ENCODE measurements at regions not wholly inside any gene's neighbourhood (a gene's known extent, or its start where the extent isn't known, plus 50 kb on each side); places are given as distances from the start of the nearest gene placed in this dataset.

DNA sequence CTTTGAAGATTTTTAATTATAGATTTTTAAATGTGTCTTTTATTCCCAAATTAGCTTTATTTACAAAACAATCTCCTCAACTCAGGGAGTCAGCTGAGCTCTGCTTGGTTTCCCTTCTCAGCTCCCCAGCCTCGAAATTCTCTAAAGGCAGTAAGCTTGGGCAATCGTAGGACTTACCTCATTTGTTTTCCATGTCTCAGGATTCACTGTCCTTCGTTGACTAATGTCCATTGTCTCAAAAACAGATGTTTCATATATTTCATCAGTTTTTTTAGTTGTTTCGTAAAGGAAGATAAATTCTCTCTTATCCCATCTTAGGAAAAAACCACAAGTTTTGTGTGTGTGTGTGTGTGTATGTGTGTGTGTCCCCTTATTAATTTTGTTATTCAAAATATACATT lies 102.2 kb upstream of the ADGRF1 start:
- WGBS (ENCODE audit: insufficient coverage, low coverage, missing lambda C conversion rate), result 31% methylated on average over 4 of the region's 4 CpGs
- in situ Hi-C loops (cut with MboI), result no loop called here
- POLR2A ChIA-PET, result interaction anchor here (1.2 to 1.3 kb wide), 2 partner anchors 10 to 19 kb away, joined by 3 read pairs; no protein-coding TSS in a partner anchor

DNA sequence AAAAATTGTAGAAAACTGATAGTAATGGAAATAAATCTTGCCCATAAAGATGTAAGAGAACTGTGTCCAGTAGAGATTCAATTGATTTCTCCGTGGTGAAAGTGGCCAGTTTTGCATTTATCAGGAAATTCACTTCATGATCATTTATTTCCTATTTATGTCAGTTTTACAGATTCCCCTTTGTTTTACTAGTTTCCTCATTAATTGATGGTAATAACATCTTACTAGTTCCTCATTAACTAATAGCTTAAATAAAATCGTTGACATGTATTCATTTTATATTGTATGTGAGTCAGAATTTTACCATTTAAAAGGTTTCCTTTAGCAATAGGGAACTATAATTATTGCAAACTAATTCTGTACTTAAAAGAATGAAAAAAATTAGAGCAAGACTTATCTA lies 99.8 kb upstream of the ADGRF1 start:
- Histone ChIP-seq H3K4me1 (replicated peaks in 1 of 2; ENCODE audit: control insufficient read depth in 2 of 2, insufficient read depth in 2 of 2, low read length in 2 of 2) (peaks cover 0 to 6% of the 10 kb centered on the region in 2 experiments; a peak in 3 of 5 replicates), H2AFZ (ENCODE audit: low read depth, low read length) (no peak overlapping the region), H3K4me3 (no peak overlapping the region), H3K79me2 (ENCODE audit: control insufficient read depth, insufficient read depth, low read length) (no peaks in the 10 kb centered on the region), H3K27me3 (ENCODE audit: control insufficient read depth in 2 of 2, insufficient read depth in 2 of 2, low read length in 2 of 2) (no peaks in the 10 kb centered on the region), H3K36me3 (ENCODE audit: control insufficient read depth, insufficient read depth, low read length) (no peaks in the 10 kb centered on the region), H3K4me2 (ENCODE audit: insufficient read depth, low read length) (no peak overlapping the region), H3K9me3 (replicated peaks; ENCODE audit: control insufficient read depth, insufficient read depth, low read depth, low read length) (no peaks in the 10 kb centered on the region), H3K9me1 (ENCODE audit: control insufficient read depth, insufficient read depth, low read length) (no peaks in the 10 kb centered on the region), H3K27ac (ENCODE audit: extremely low read depth, low read depth, low read length) (no peak overlapping the region), H3K9ac (ENCODE audit: insufficient read depth in 1 of 2, low read depth in 2 of 2, low read length in 2 of 2) (no peak overlapping the region), H4K20me1 (replicated peaks; ENCODE audit: control insufficient read depth, insufficient read depth, low read length) (no peaks in the 10 kb centered on the region)
- CTCF ChIA-PET (ENCODE audit: low intra/inter-chr PET ratio), result no interaction called here
- TF ChIP-seq DACH1 (IDR thresholded peaks at IDR 0.05; ENCODE audit: partially characterized antibody) (peak; percentile 21), KLF16 (IDR thresholded peaks at IDR 0.05) (no peak)
- POLR2A ChIA-PET, result no interaction called here
- intact Hi-C loops (cut with micrococcal nuclease), result no loop called here
- in situ Hi-C loops (cut with MboI), result no loop called here
- WGBS (ENCODE audit: insufficient coverage, low coverage, missing lambda C conversion rate), result 8% methylated on average over 2 of the region's 2 CpGs
- no TSS peak for BruUV-seq (replicated peaks)
- no peak for FAIRE-seq
- no peak for ATAC-seq
- DNase-seq (ENCODE audit: extremely low read depth in 1 of 4, low spot score in 3 of 4), result no peak

More for the DNA sequence above, 102.2 kb upstream of the ADGRF1 start:
- no peak for TF ChIP-seq CEBPG (CRISPR knock-in tag; IDR thresholded peaks at IDR 0.05)
- peak in 1 of 2 experiments; percentile 57; a peak in 1 of 4 replicates for TF ChIP-seq CEBPG (tag; conservative IDR thresholded peaks at IDR 0.05 in 1 of 2, IDR thresholded peaks at IDR 0.05 in 1 of 2)
- TF ChIP-seq, protein P1, sequence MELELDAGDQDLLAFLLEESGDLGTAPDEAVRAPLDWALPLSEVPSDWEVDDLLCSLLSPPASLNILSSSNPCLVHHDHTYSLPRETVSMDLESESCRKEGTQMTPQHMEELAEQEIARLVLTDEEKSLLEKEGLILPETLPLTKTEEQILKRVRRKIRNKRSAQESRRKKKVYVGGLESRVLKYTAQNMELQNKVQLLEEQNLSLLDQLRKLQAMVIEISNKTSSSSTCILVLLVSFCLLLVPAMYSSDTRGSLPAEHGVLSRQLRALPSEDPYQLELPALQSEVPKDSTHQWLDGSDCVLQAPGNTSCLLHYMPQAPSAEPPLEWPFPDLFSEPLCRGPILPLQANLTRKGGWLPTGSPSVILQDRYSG (tag; conservative IDR thresholded peaks at IDR 0.05; ENCODE audit: low read depth), result no peak
- TF ChIP-seq TRIM24 (IDR thresholded peaks at IDR 0.05), result peak in 1 of 2 experiments; percentile 34; a peak in 1 of 4 replicates
- no peak overlapping the region for H3K9ac ChIP-seq (ENCODE audit: insufficient read depth in 1 of 2, low read depth in 2 of 2, low read length in 2 of 2)
- H3K9me3 ChIP-seq (replicated peaks; ENCODE audit: control insufficient read depth, insufficient read depth, low read depth, low read length), result no peaks in the 10 kb centered on the region
- ATAC-seq (no peak), DNase-seq (ENCODE audit: extremely low read depth in 1 of 4, low spot score in 3 of 4) (no peak), FAIRE-seq (no peak)
- intact Hi-C loops (cut with micrococcal nuclease), result no loop called here
- H3K4me1 ChIP-seq (replicated peaks in 1 of 2; ENCODE audit: control insufficient read depth in 2 of 2, insufficient read depth in 2 of 2, low read length in 2 of 2), result peaks cover 0 to 3% of the 10 kb centered on the region in 2 experiments; a peak in 3 of 5 replicates
- H3K36me3 ChIP-seq (ENCODE audit: control insufficient read depth, insufficient read depth, low read length), result no peaks in the 10 kb centered on the region
- CTCF ChIA-PET (ENCODE audit: low intra/inter-chr PET ratio), result no interaction called here
- H3K4me3 ChIP-seq, result no peak overlapping the region
- no peaks in the 10 kb centered on the region for H3K9me1 ChIP-seq (ENCODE audit: control insufficient read depth, insufficient read depth, low read length)
- H3K27me3 ChIP-seq (ENCODE audit: control insufficient read depth in 2 of 2, insufficient read depth in 2 of 2, low read length in 2 of 2), result 0 out of 5 replicates have a peak, but pooled peaks cover 0 to 2% of the 10 kb centered on the region in 2 experiments
- no peak overlapping the region for H3K27ac ChIP-seq (ENCODE audit: extremely low read depth, low read depth, low read length)
- no peaks in the 10 kb centered on the region for H3K79me2 ChIP-seq (ENCODE audit: control insufficient read depth, insufficient read depth, low read length)
- no TSS peak for BruUV-seq (replicated peaks)
- H2AFZ ChIP-seq (ENCODE audit: low read depth, low read length), result no peak overlapping the region
- H3K4me2 ChIP-seq (ENCODE audit: insufficient read depth, low read length), result no peak overlapping the region
- H4K20me1 ChIP-seq (replicated peaks; ENCODE audit: control insufficient read depth, insufficient read depth, low read length), result no peaks in the 10 kb centered on the region
